Lower leg skin (tissue), 3 donors: ENCODE measurements at regions not wholly inside any gene's neighbourhood (a gene's known extent, or its start where the extent isn't known, plus 50 kb on each side); places are given as distances from the start of the nearest gene placed in this dataset.

Source experiments
- CTCF ChIP-seq, 3 donors: fragments of 450-650 bp; IDR thresholded peaks; one replicate each; pipeline ENCODE4 v1.5.1; 2016; ENCODE audit warnings: antibody characterized with exemption in 3 of 3, mild to moderate bottlenecking in 3 of 3, moderate library complexity in 2 of 3
- POLR2A ChIP-seq, 2 donors: fragments of 450-650 bp; IDR thresholded peaks; one replicate each; pipeline ENCODE4 v1.6.1; 2016 to 2017; ENCODE audit warnings: antibody characterized with exemption in 2 of 2, mild to moderate bottlenecking in 1 of 2, moderate library complexity in 1 of 2

DNA sequence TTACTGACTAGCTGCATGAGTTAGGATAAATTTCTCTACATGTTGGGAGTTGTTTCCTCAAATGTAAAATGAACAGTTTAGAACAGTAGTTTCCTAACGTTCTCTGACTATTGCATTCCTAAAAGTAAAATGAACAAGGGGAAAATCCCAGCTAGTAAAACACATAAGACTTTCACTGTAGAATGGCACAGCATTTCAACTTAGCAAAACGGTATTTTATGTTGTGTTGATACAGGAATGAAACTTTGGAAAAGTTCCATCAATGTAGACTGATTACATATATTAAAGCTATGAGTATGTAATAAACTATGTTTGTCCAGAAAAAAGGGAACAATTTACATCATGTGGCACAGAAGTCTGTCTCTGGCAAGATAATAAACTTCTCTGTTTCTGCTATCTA lies 297.4 kb upstream of the EPHA3 start:
- TF ChIP-seq CTCF (IDR thresholded peaks at IDR 0.05) (no peak), POLR2A (IDR thresholded peaks at IDR 0.05) (no peak)
